Kidney (tissue), 13 donors: ENCODE measurements at regions not wholly inside any gene's neighbourhood (a gene's known extent, or its start where the extent isn't known, plus 50 kb on each side); places are given as distances from the start of the nearest gene placed in this dataset.

ENCODE experiments used
- DNase-seq, 5 donors: peaks; one replicate each; pipeline ENCODE4 v3.0.0-alpha.2; 2013 to 2020
- FAIRE-seq: peaks from 2 replicates; lab custom pipeline; 2012; peaks lifted over from hg19 to GRCh38; lab: Jason Lieb, UNC
- H3K27ac ChIP-seq, 2 donors: one replicate each; pipeline ENCODE4 v1.7.0; 2013; ENCODE audit warnings: low read depth in 2 of 2, low read length in 2 of 2, inconsistent platforms in 1 of 2
- H3K27me3 ChIP-seq: one replicate; pipeline ENCODE4 v1.7.1; 2013; ENCODE audit warnings: low read length, inconsistent platforms; ENCODE audit not compliant: control insufficient read depth, insufficient read depth
- H3K36me3 ChIP-seq, 3 donors: one replicate each; pipeline versions ENCODE4 v1.7.0 to v1.7.1; 2013; ENCODE audit warnings: low read length in 3 of 3, control low read depth in 1 of 3, inconsistent platforms in 1 of 3; ENCODE audit not compliant: insufficient read depth in 3 of 3, control insufficient read depth in 2 of 3
- H3K4me1 ChIP-seq, 3 donors: one replicate each; pipeline versions ENCODE4 v1.7.0 to v1.7.1; 2013; ENCODE audit warnings: low read length in 3 of 3, inconsistent platforms in 1 of 3, low read depth in 1 of 3; ENCODE audit not compliant: control insufficient read depth in 2 of 3, insufficient read depth in 2 of 3
- H3K4me3 ChIP-seq, 3 donors: one replicate each; pipeline versions ENCODE4 v1.7.0 to v1.8.1; 2013; ENCODE audit warnings: low read length in 3 of 3, control low read depth in 1 of 3, inconsistent platforms in 1 of 3
- H3K9ac ChIP-seq, 3 donors: one replicate each; pipeline versions ENCODE4 v1.7.0 to v1.7.1; 2013; ENCODE audit warnings: low read length in 3 of 3, control low read depth in 1 of 3, inconsistent platforms in 1 of 3
- H3K9me3 ChIP-seq, 3 donors: one replicate each; pipeline versions ENCODE4 v1.7.0 to v1.7.1; 2013; ENCODE audit warnings: low read length in 3 of 3, control low read depth in 1 of 3, inconsistent platforms in 1 of 3; ENCODE audit not compliant: control insufficient read depth in 2 of 3, insufficient read depth in 1 of 3
- intact Hi-C: fragments of 100-400 bp; cut with DNase I; formaldehyde crosslinking; loops from one replicate; pipeline ENCODE4 v1.11.1; 2022
- TF ChIP-seq, protein P1 (sequence below): IDR thresholded peaks from 3 replicates; pipeline ENCODE4 v1.5.1; 2012; ENCODE audit warnings: mild to moderate bottlenecking, moderate library complexity, borderline replicate concordance; ENCODE audit not compliant: insufficient read depth; ENCODE audit errors: extremely low read depth
- donor health status: control.
- donor health status: control.
- donor health status: control.
- donor health status: control.
- donor health status: control.
- donor health status: DM: yes; HTN: yes; CAD: no.
- donor health status: Normal renal cell carcinoma (clear cell type).

DNA sequence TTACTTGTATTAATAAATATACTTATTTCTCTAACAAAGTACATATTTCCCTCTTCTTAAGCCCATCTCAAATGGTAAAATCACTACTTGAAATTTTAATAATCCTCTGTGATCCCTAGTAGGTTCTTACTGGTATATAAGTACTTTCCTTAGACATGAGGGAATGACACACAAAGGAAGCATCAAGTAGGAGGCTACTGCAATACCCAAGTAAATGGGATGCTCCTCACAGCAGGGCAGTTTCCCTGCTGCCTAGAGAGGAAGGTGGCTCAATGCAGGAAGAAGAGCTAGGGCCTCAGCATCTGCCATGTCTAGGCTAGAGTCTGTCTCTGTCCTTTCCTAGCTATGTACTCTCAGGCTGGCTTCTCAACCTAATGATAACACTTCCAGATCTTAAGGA lies 122.1 kb upstream of the DIPK2B start:
- intact Hi-C loops, result no loop called here
- FAIRE-seq (no peak), DNase-seq (no peak)
- no peaks in the 10 kb centered on the region for H3K27me3 ChIP-seq
- no peaks in the 10 kb centered on the region for H3K9me3 ChIP-seq
- no peak overlapping the region for H3K4me3 ChIP-seq
- H3K9ac ChIP-seq, result no peak overlapping the region
- H3K27ac ChIP-seq, result no peak overlapping the region
- no peaks in the 10 kb centered on the region for H3K36me3 ChIP-seq
- TF ChIP-seq, protein P1, sequence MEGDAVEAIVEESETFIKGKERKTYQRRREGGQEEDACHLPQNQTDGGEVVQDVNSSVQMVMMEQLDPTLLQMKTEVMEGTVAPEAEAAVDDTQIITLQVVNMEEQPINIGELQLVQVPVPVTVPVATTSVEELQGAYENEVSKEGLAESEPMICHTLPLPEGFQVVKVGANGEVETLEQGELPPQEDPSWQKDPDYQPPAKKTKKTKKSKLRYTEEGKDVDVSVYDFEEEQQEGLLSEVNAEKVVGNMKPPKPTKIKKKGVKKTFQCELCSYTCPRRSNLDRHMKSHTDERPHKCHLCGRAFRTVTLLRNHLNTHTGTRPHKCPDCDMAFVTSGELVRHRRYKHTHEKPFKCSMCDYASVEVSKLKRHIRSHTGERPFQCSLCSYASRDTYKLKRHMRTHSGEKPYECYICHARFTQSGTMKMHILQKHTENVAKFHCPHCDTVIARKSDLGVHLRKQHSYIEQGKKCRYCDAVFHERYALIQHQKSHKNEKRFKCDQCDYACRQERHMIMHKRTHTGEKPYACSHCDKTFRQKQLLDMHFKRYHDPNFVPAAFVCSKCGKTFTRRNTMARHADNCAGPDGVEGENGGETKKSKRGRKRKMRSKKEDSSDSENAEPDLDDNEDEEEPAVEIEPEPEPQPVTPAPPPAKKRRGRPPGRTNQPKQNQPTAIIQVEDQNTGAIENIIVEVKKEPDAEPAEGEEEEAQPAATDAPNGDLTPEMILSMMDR, result no peak
- H3K4me1 ChIP-seq, result no peaks in the 10 kb centered on the region

- peak in 4 of 5 donors; percentile 25 to 78 (median 42) for DNase-seq
- no peaks in the 10 kb centered on the region for H3K9me3 ChIP-seq
- intact Hi-C loops, result no loop called here
These were observed 121.7 kb upstream of the DIPK2B start for GRCh38 chrX:45322382-45322781.

DNA sequence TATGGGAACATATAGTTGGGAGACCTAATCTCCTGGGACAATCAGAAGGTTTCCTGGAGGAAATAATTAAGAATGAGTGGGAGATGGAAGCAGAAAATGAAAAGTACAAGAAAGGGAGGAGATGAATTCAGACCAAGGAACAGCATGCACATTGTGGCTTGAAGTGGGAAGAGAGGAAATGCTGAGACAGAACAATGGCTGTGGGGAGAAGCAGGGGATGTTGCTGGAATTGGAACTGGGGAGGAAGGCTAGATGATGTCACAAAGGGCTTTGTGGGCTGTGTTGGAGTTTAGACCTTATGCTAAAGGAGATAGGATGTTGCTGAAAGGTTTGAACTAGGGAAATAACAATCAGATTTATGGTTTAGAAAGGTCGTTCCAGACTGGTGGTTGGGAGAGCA lies 119.5 kb upstream of the DIPK2B start:
- no peaks in the 10 kb centered on the region for H3K9me3 ChIP-seq
- DNase-seq, result no peak
- no peak overlapping the region for H3K27ac ChIP-seq
- intact Hi-C loops, result no loop called here
- no peak overlapping the region for H3K9ac ChIP-seq
- H3K27me3 ChIP-seq, result no peaks in the 10 kb centered on the region
- H3K4me1 ChIP-seq, result no peaks in the 10 kb centered on the region
- H3K4me3 ChIP-seq, result no peak overlapping the region
- TF ChIP-seq, protein P1, result no peak
- no peak for FAIRE-seq
- H3K36me3 ChIP-seq, result no peaks in the 10 kb centered on the region

More at GRCh38 chrX:45322382-45322781, 121.7 kb upstream of the DIPK2B start:
- Histone ChIP-seq H3K4me1 (no peaks in the 10 kb centered on the region), H3K9ac (no peak overlapping the region), H3K4me3 (no peak overlapping the region), H3K36me3 (no peaks in the 10 kb centered on the region), H3K27ac (no peak overlapping the region), H3K27me3 (no peaks in the 10 kb centered on the region)
- peak; percentile 92 for FAIRE-seq
- TF ChIP-seq, protein P1, result peak; percentile 58

- Histone ChIP-seq H3K27ac (no peak overlapping the region), H3K9me3 (no peaks in the 10 kb centered on the region), H3K9ac (no peak overlapping the region), H3K36me3 (no peaks in the 10 kb centered on the region), H3K4me1 (no peaks in the 10 kb centered on the region), H3K27me3 (no peaks in the 10 kb centered on the region), H3K4me3 (no peak overlapping the region)
- intact Hi-C loops, result loop anchor here (10.0 kb wide), 1 partner anchor 1065 kb away; no protein-coding TSS in a partner anchor
- peak; percentile 91 for FAIRE-seq
- TF ChIP-seq, protein P1, result no peak
- DNase-seq, result no peak
These were observed 109.1 kb upstream of the DIPK2B start for GRCh38 chrX:45309801-45310200.
